ENCODE measurements at regions not wholly inside any gene's neighbourhood (a gene's known extent, or its start where the extent isn't known, plus 50 kb on each side); places are given as distances from the start of the nearest gene placed in this dataset.
"Not testable (repeated sequence)": the region's sequence is repeated elsewhere in the genome, so short reads cannot be mapped to it uniquely, and the experiment has no call there.

DNA sequence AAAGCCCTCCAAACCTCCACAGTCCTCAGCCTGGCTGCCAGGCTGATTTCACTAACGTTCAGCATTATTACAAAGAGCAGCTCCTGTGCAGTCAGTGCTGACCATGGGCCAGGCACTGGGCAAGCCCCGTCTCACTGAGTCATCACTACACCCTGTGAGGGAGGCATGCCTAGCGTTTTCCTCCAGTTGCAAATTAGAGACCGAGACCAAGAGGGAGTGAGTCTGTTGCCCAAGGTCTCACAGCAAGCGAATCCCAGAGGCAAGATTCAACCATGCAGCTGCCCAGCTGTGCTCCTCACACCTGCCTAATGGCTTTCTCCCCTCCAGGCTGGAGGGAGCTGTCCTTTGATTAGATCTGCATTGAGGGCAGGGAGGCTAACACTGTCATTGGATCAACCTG, 229.3 kb upstream of the LHX5 start:
- H3K27me3 ChIP-seq (replicated peaks; ENCODE audit: control insufficient read depth, insufficient read depth, low read length) = peaks cover 55% of the 10 kb centered on the region
- H3K4me3 ChIP-seq (ENCODE audit: low read length) = no peak overlapping the region
- H3K9me3 ChIP-seq (ENCODE audit: control insufficient read depth, low read length) = peaks cover 2% of the 10 kb centered on the region
- DNase-seq (ENCODE audit: low read depth) = peak; percentile 78
- H3K36me3 ChIP-seq (ENCODE audit: control insufficient read depth, insufficient read depth, low read length, severe bottlenecking) = no peaks in the 10 kb centered on the region
- H3K9ac ChIP-seq (ENCODE audit: low read length) = no peak overlapping the region
- H3K4me1 ChIP-seq (ENCODE audit: control insufficient read depth, insufficient read depth, low read length) = no peaks in the 10 kb centered on the region

- H3K4me3 ChIP-seq (ENCODE audit: low read length); DNase-seq (ENCODE audit: low read depth): not testable (repeated sequence)
Observed at GRCh38 chr12:113699984-113700383, 228.3 kb upstream of the LHX5 start.

DNA sequence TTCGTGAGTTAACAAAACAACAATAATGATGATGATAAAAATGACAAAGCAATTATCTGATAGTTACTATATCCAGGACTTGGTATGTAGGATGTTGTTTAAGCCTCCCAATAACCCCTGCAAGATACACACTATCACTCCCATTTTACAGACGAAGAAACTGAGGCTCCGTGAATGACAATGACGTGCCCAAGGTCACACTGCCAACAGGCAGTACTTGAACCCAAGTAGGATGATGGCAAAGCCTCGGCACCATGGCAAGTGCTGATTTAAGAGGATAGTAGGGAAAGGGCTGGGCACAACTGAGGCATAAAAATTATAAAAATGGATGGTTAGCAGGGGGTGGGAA, 226.8 kb upstream of the LHX5 start:
- Histone ChIP-seq H3K27me3 (replicated peaks; ENCODE audit: control insufficient read depth, insufficient read depth, low read length) (peaks cover 62% of the 10 kb centered on the region), H3K4me3 (ENCODE audit: low read length) (no peak overlapping the region), H3K4me1 (ENCODE audit: control insufficient read depth, insufficient read depth, low read length) (no peaks in the 10 kb centered on the region), H3K9me3 (ENCODE audit: control insufficient read depth, low read length) (peaks cover 2% of the 10 kb centered on the region), H3K36me3 (ENCODE audit: control insufficient read depth, insufficient read depth, low read length, severe bottlenecking) (no peaks in the 10 kb centered on the region), H3K9ac (ENCODE audit: low read length) (no peak overlapping the region)
- no peak for DNase-seq (ENCODE audit: low read depth)

More at GRCh38 chr12:113699984-113700383, 228.3 kb upstream of the LHX5 start:
- H3K36me3 ChIP-seq (ENCODE audit: control insufficient read depth, insufficient read depth, low read length, severe bottlenecking); H3K9me3 ChIP-seq (ENCODE audit: control insufficient read depth, low read length); H3K9ac ChIP-seq (ENCODE audit: low read length); H3K4me1 ChIP-seq (ENCODE audit: control insufficient read depth, insufficient read depth, low read length): not testable (repeated sequence)
- H3K27me3 ChIP-seq (replicated peaks; ENCODE audit: control insufficient read depth, insufficient read depth, low read length) = peaks cover 55% of the 10 kb centered on the region

DNA sequence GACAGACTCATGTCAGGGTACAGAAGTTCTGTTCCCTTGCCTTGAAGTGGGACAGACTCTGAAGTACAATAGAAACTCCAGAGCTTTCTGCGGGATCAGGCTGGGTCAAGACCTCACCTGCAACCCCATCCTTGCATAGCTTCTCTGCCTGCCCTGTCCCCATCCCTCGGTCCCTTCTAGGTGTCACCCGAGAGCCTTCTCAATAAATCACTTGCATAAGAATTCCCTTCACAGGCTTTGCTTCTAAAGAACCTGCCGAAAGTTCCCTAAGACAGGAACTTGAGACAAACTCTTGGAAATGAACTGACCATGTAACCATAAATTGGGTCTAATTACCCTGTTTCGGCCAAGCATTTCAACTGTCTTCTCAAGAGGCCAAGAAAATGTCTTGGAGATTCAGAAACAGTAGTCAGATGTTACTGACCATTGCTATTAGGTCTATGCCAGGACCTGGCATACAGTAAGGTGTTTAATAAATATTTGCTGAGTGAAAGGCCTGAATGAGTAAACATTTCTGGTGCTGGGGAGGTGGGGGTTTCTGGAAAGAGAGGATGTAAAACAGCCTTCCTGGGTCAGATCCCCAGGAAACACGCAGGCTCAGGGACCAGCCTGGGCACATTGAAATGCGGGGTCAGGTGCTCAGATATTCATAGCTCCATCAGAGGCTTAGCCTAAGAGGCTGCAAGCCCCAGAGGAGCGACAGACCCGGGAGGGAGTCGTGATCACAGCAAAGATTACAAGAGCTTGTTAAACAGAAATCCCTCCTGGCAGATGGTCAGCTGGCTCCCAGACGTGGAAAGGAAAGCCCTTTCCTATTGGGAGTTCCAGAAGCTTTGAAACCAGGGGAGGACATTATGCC, 226.2 kb upstream of the LHX5 start:
- H3K36me3 ChIP-seq (ENCODE audit: control insufficient read depth, insufficient read depth, low read length, severe bottlenecking) = no peaks in the 10 kb centered on the region
- no peak overlapping the region for H3K4me3 ChIP-seq (ENCODE audit: low read length)
- H3K9me3 ChIP-seq (ENCODE audit: control insufficient read depth, low read length) = peaks cover 2% of the 10 kb centered on the region
- no peak overlapping the region for H3K9ac ChIP-seq (ENCODE audit: low read length)
- H3K4me1 ChIP-seq (ENCODE audit: control insufficient read depth, insufficient read depth, low read length) = no peaks in the 10 kb centered on the region
- DNase-seq (ENCODE audit: low read depth) = no peak
- peaks cover 61% of the 10 kb centered on the region for H3K27me3 ChIP-seq (replicated peaks; ENCODE audit: control insufficient read depth, insufficient read depth, low read length)

DNA sequence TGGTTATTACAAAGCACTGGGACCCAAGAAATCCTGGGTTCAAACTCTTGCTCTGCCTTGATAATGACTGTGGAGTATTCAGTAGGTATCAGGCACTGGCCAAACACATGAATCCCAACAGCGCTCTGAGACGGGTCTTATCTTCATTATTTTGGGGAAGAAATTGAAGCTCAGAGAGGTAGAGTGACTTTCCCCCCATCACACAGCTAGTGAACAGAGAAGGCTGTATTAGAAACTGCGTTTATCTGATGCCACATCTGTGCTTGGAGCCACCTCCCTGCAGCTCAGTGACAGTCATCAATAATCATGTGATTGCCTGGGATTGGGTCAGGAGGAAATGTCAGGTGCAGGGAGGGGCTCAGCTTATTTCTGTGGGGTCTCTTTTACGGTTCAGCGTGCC, 225.4 kb upstream of the LHX5 start:
- Histone ChIP-seq H3K9me3 (ENCODE audit: control insufficient read depth, low read length) (peaks cover 2% of the 10 kb centered on the region), H3K36me3 (ENCODE audit: control insufficient read depth, insufficient read depth, low read length, severe bottlenecking) (no peaks in the 10 kb centered on the region), H3K4me1 (ENCODE audit: control insufficient read depth, insufficient read depth, low read length) (no peaks in the 10 kb centered on the region), H3K9ac (ENCODE audit: low read length) (no peak overlapping the region), H3K4me3 (ENCODE audit: low read length) (no peak overlapping the region), H3K27me3 (replicated peaks; ENCODE audit: control insufficient read depth, insufficient read depth, low read length) (peaks cover 64% of the 10 kb centered on the region)
- no peak for DNase-seq (ENCODE audit: low read depth)

DNA sequence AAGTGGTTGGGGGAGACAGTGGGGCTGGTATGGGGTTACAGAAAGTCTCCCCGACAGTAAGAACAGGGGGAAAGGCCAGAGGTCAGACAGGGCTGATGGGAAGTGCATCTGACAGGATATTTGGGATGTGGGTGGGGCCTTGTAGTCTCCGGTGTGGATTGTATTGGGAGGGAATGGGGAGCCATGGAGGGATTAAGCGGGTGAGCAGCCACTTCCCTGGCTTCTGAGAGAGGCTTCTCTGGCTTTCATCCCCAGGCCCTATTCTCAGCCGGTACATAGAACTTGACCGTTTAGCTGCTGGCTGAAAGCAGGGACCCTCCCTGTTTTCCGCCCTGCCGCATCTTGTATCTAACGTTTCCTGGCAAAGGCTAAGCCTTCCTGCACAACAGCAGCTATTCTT, 222.0 kb upstream of the LHX5 start:
- Histone ChIP-seq H3K36me3 (ENCODE audit: control insufficient read depth, insufficient read depth, low read length, severe bottlenecking) (no peaks in the 10 kb centered on the region), H3K9ac (ENCODE audit: low read length) (no peak overlapping the region), H3K4me1 (ENCODE audit: control insufficient read depth, insufficient read depth, low read length) (no peaks in the 10 kb centered on the region), H3K27me3 (replicated peaks; ENCODE audit: control insufficient read depth, insufficient read depth, low read length) (peaks cover 82% of the 10 kb centered on the region), H3K9me3 (ENCODE audit: control insufficient read depth, low read length) (no peaks in the 10 kb centered on the region), H3K4me3 (ENCODE audit: low read length) (no peak overlapping the region)
- DNase-seq (ENCODE audit: low read depth) = no peak

DNA sequence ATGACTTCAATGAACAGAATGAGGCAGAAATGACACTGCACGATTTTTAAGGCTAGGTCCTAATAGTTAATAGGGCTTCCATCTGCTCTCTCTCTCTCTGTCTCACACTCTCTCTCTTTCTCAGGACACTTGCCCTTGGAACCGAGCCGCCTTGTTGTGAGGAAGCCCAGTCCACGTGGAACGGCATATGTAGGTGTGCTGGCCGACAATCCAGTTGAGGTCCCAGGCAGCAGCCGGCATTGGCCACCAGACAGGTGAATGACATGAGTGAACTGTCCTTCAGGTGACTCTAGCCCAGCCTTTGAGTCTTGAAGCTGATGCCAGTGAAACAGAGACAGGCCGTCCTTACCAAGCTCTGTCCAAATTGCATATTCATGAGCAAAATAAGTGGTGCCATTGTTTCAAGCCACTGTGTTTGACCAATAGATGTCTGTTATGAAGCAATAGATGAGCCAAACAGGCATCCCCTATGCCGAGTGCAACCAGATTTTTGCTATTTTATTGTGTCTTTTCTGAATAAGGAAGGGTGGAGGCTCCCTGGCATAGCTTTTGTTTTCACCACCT, 217.5 kb upstream of the LHX5 start:
- Histone ChIP-seq H3K9me3 (ENCODE audit: control insufficient read depth, low read length) (no peaks in the 10 kb centered on the region), H3K4me3 (ENCODE audit: low read length) (no peak overlapping the region), H3K36me3 (ENCODE audit: control insufficient read depth, insufficient read depth, low read length, severe bottlenecking) (no peaks in the 10 kb centered on the region), H3K4me1 (ENCODE audit: control insufficient read depth, insufficient read depth, low read length) (no peaks in the 10 kb centered on the region), H3K27me3 (replicated peaks; ENCODE audit: control insufficient read depth, insufficient read depth, low read length) (peaks cover 54% of the 10 kb centered on the region), H3K9ac (ENCODE audit: low read length) (no peak overlapping the region)
- DNase-seq (ENCODE audit: low read depth) = no peak

- no peaks in the 10 kb centered on the region for H3K36me3 ChIP-seq (ENCODE audit: control insufficient read depth, insufficient read depth, low read length, severe bottlenecking)
- no peak overlapping the region for H3K9ac ChIP-seq (ENCODE audit: low read length)
- no peak for DNase-seq (ENCODE audit: low read depth)
- peaks cover 47% of the 10 kb centered on the region for H3K27me3 ChIP-seq (replicated peaks; ENCODE audit: control insufficient read depth, insufficient read depth, low read length)
- no peaks in the 10 kb centered on the region for H3K4me1 ChIP-seq (ENCODE audit: control insufficient read depth, insufficient read depth, low read length)
- H3K9me3 ChIP-seq (ENCODE audit: control insufficient read depth, low read length) = no peaks in the 10 kb centered on the region
- no peak overlapping the region for H3K4me3 ChIP-seq (ENCODE audit: low read length)
Observed at GRCh38 chr12:113688313-113688712, 216.6 kb upstream of the LHX5 start.

DNA sequence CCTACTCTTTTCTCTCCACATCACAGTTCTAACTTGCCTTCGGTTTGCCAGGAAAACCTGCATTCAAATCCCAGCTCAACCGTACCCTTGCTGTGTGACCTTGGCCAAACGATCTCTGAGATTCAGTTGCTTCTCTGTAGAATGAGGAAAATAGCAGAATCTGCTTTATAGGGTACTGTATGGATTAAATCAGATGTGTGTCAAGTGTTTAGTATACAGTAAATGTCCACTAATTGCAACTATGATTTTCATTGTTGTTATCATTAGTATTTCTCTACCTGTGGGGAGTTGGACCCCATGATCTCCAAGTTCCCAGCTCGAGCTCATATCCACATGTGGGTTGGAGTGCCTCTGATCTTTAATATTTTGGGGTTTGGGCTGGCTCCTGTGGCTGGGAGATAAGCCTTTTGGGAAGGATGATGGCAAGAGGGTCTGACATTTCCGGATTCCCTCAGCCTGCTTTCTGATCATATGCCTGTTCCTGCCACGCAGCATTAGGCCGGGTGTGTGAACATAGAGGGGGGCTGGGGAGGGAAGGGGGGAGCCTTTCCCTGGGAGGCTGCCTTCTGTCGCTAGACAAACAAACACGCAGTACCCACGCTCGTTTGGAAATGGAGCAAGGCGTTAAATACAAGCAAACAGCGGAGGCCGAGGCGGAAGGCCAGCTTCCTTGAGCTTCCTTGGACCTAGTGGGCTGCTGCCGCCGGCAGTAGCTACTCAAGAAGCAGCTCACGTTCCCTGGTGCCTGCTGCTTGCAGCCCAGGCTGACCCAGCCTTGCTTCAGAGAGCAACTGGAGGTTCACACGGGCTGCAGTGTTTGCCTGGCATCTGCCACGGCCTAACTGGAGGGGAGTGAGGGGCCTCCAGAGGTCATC, 213.5 kb upstream of the LHX5 start:
- H3K36me3 ChIP-seq (ENCODE audit: control insufficient read depth, insufficient read depth, low read length, severe bottlenecking) = no peaks in the 10 kb centered on the region
- H3K9me3 ChIP-seq (ENCODE audit: control insufficient read depth, low read length) = peaks cover 2% of the 10 kb centered on the region
- no peaks in the 10 kb centered on the region for H3K4me1 ChIP-seq (ENCODE audit: control insufficient read depth, insufficient read depth, low read length)
- H3K9ac ChIP-seq (ENCODE audit: low read length) = no peak overlapping the region
- H3K27me3 ChIP-seq (replicated peaks; ENCODE audit: control insufficient read depth, insufficient read depth, low read length) = peaks cover 32% of the 10 kb centered on the region
- no peak overlapping the region for H3K4me3 ChIP-seq (ENCODE audit: low read length)
- no peak for DNase-seq (ENCODE audit: low read depth)

- no peak overlapping the region for H3K4me3 ChIP-seq (ENCODE audit: low read length)
- DNase-seq (ENCODE audit: low read depth) = no peak
- H3K9me3 ChIP-seq (ENCODE audit: control insufficient read depth, low read length) = peaks cover 2% of the 10 kb centered on the region
- no peaks in the 10 kb centered on the region for H3K36me3 ChIP-seq (ENCODE audit: control insufficient read depth, insufficient read depth, low read length, severe bottlenecking)
- H3K9ac ChIP-seq (ENCODE audit: low read length) = no peak overlapping the region
- no peaks in the 10 kb centered on the region for H3K4me1 ChIP-seq (ENCODE audit: control insufficient read depth, insufficient read depth, low read length)
- peaks cover 31% of the 10 kb centered on the region for H3K27me3 ChIP-seq (replicated peaks; ENCODE audit: control insufficient read depth, insufficient read depth, low read length)
Observed at GRCh38 chr12:113684053-113684907, 212.6 kb upstream of the LHX5 start.

All from adipocyte (in vitro differentiated cells).